ENCODE measurements at regions not wholly inside any gene's neighbourhood (a gene's known extent, or its start where the extent isn't known, plus 50 kb on each side); places are given as distances from the start of the nearest gene placed in this dataset.

DNA sequence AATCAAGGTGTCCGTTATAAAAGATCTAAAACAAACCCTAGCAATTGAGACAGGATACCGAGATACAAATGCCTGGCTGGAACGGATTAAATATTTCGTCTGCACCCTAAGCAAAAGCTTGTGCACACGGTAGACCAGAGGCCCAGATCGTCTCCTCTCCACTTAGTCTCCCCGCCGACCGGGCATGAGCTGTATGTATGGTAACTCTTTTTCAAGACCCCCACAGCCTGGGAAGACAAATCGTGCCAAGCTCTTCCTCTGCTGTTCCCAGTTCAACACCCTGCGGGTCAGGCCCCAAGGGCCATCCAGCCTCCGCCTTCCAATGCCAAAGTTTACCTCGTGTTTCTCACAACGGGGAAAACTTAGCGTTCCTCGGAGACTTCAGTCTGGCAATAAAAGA is 285.7 kb upstream of the GALNT17 start:
- TF ChIP-seq POLR2AphosphoS5 (IDR thresholded peaks at IDR 0.05; ENCODE audit: borderline replicate concordance, low read depth, low read length) (no peak), EZH2 (IDR thresholded peaks at IDR 0.05) (no peak), FOXP2 (optimal IDR thresholded peaks at IDR 0.05; ENCODE audit: control extremely low read depth, extremely low read length, insufficient read depth) (no peak)
- Histone ChIP-seq H3K4me3 (no peak overlapping the region), H3K9ac (ENCODE audit: insufficient read length) (no peak overlapping the region), H3K27ac (peak overlapping the region; percentile 16; the same call in 1 of the 2 replicates), H3K36me3 (ENCODE audit: insufficient read depth, low read length) (no peaks in the 10 kb centered on the region), H3K9me3 (ENCODE audit: low read depth, low read length) (no peaks in the 10 kb centered on the region; the same call in 1 of the 2 replicates)
- no peak for DNase-seq (ENCODE audit: low read depth, low spot score)

DNA sequence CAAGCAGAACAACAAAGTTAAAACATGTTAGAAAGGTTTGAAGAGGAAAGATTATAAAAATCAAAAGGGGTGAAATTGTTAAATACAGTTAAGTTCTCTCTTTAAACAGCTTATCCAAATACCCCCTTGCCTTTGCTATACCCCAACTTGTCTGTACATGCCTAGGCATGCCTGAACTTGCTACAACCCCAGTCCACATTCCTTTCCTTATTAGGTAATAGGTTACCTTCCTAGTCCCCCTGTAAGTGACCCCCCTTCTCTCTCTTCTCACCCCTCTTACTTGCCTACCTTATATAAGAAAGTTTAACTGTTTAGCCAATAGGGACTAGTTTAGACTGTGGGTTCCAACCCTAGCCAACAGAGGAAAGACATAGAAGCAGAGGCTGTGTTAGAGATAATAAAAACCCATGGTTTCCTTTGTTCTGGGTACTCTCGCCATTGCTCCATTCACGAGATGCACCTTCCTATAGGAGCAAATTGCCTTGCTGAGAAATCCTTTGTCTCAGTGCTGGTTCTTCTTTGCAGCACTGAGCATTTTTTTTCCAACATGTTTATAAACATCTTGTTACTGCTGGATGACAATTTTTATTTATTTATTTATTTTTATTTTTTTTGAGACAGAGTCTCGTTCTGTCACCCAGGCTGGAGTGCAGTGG is 282.2 kb upstream of the GALNT17 start:
- no peak overlapping the region for H3K4me3 ChIP-seq
- H3K36me3 ChIP-seq (ENCODE audit: insufficient read depth, low read length) = no peaks in the 10 kb centered on the region
- TF ChIP-seq FOXP2 (optimal IDR thresholded peaks at IDR 0.05; ENCODE audit: control extremely low read depth, extremely low read length, insufficient read depth) (no peak), EZH2 (IDR thresholded peaks at IDR 0.05) (no peak), POLR2AphosphoS5 (IDR thresholded peaks at IDR 0.05; ENCODE audit: borderline replicate concordance, low read depth, low read length) (no peak)
- H3K9ac ChIP-seq (ENCODE audit: insufficient read length) = no peak overlapping the region
- no peak for DNase-seq (ENCODE audit: low read depth, low spot score)
- H3K9me3 ChIP-seq (ENCODE audit: low read depth, low read length) = no peaks in the 10 kb centered on the region
- H3K27ac ChIP-seq = no peak overlapping the region

DNA sequence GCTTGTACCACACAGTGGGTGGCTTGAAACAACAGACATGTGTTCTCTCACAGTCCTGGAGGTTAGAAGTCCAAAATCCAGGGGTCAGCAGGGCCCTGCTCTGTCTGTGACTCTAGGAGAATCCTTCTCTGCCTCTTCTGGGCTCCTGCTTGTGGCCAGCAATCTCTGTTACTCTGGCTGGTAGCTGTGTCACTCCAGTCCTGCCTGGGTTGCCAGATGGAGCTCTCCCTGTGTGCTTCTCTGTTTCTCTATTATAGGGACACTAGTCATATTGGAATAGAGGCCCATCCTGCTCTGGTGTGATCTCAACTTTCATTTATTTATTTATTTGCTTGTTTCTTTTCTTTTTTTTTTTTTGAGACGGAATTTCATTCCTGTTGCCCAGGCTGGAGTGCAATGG is 276.6 kb upstream of the GALNT17 start:
- Histone ChIP-seq H3K27ac (no peak overlapping the region), H3K36me3 (ENCODE audit: insufficient read depth, low read length) (0 out of 2 replicates have a peak, but pooled peaks cover 6% of the 10 kb centered on the region), H3K9me3 (ENCODE audit: low read depth, low read length) (peaks cover 7% of the 10 kb centered on the region; the same call in 1 of the 2 replicates), H3K4me3 (no peak overlapping the region), H3K9ac (ENCODE audit: insufficient read length) (no peak overlapping the region)
- TF ChIP-seq FOXP2 (optimal IDR thresholded peaks at IDR 0.05; ENCODE audit: control extremely low read depth, extremely low read length, insufficient read depth) (no peak), POLR2AphosphoS5 (IDR thresholded peaks at IDR 0.05; ENCODE audit: borderline replicate concordance, low read depth, low read length) (no peak), EZH2 (IDR thresholded peaks at IDR 0.05) (no peak)
- no peak for DNase-seq (ENCODE audit: low read depth, low spot score)

DNA sequence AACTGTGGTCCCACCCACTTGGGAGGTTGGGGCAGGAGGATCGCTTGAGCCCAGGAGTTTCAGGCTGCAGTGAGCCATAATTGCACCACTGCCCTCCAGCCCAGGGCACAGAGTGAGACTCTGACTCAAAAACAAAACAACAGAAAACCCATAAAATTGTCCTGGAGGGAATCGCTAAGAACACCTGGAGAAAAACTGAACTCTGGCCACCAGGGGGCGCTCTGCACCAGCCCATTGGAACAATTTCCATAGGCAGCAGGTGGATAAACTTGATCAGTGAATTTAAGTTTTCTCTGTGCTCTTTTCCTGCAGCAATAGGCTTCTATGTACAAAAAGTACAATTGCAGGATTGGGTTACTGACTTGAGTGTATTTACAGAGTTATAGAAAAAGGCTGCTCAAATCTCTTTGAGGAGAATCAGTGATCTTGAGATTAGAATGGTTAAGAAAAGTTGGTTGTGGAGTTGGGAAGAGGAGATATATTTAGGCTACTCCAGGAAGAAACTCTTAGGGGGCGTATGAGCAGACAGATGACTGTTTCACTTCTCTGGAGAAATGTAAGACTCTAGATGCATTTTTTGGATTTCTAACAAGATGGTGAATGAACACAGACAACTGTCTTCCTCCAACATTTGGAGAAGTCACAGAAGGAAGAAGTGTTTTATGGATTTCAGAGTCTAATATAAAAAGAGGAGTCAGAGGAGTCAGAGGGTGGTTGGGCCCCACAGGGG is 274.9 kb upstream of the GALNT17 start:
- H3K4me3 ChIP-seq = 0 out of 2 replicates have a peak overlapping the region, but pooled peaks have one; percentile 20
- H3K9me3 ChIP-seq (ENCODE audit: low read depth, low read length) = peaks cover 7% of the 10 kb centered on the region; the same call in 1 of the 2 replicates
- DNase-seq (ENCODE audit: low read depth, low spot score) = peak; percentile 91
- H3K27ac ChIP-seq = peak overlapping the region; percentile 97
- H3K9ac ChIP-seq (ENCODE audit: insufficient read length) = peak overlapping the region; percentile 67
- 0 out of 2 replicates have a peak, but pooled peaks cover 6% of the 10 kb centered on the region for H3K36me3 ChIP-seq (ENCODE audit: insufficient read depth, low read length)
- TF ChIP-seq FOXP2 (optimal IDR thresholded peaks at IDR 0.05; ENCODE audit: control extremely low read depth, extremely low read length, insufficient read depth) (no peak), POLR2AphosphoS5 (IDR thresholded peaks at IDR 0.05; ENCODE audit: borderline replicate concordance, low read depth, low read length) (no peak), EZH2 (IDR thresholded peaks at IDR 0.05) (no peak)

DNA sequence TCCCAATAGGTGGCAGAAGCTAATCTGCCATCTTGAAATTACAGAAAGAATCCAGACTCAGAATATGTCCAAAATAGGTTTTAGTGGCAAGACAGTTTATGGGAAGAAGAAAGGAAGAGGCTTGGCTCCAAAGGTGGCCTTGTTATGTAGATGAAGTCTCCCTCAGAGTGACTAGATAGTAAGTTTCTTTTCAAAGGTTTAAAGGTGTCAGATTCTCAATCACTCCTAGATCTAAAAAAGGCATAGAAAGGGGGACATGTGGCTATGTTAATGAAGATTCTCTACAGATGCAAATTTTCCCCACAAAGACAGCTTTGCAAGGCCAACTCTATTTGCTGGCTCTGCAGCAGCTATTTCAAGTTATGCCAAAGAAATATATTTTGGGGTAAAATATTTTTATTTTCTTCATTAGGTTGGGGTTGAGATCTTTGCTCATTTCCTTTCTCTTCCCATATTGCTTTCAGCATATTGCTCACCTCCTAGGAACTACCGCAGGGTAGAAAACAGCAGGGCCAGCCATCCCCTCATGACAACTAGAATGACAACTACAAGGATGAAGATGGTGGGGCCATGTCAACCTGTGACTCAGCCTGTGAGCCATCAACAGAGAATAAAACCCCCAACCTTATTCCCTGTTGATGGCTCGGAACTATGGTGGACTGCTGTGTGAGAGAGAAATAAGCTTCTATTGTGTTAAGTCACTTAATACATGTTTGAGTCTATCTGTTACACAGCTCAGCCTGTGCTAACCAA is 274.0 kb upstream of the GALNT17 start:
- H3K4me3 ChIP-seq = no peak overlapping the region
- peak overlapping the region; percentile 67 for H3K9ac ChIP-seq (ENCODE audit: insufficient read length)

DNA sequence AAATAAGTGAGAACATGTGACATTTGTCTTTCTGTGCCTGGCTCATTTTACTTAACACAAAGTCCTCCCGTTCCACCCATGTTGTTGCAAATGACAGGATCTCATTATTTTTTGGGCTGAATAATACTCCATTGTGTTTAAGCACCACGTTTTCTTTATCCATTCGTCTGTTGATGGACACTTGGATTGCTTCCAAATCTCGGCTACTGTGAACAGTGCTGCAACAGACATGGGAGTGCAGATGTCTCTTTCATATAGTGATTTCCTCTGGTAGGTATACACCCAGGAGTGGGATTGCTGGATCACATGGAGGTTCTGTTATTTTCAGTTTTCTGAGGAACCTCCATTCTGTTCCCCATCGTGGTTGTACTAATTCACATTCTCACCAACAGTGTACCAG is 264.4 kb upstream of the GALNT17 start:
- Histone ChIP-seq H3K27ac (no peak overlapping the region), H3K36me3 (ENCODE audit: insufficient read depth, low read length) (no peaks in the 10 kb centered on the region), H3K9ac (ENCODE audit: insufficient read length) (no peak overlapping the region), H3K4me3 (no peak overlapping the region), H3K9me3 (ENCODE audit: low read depth, low read length) (no peaks in the 10 kb centered on the region)
- TF ChIP-seq FOXP2 (optimal IDR thresholded peaks at IDR 0.05; ENCODE audit: control extremely low read depth, extremely low read length, insufficient read depth) = no peak
- TF ChIP-seq EZH2 (IDR thresholded peaks at IDR 0.05) = no peak
- TF ChIP-seq POLR2AphosphoS5 (IDR thresholded peaks at IDR 0.05; ENCODE audit: borderline replicate concordance, low read depth, low read length) = no peak
- no peak for DNase-seq (ENCODE audit: low read depth, low spot score)

More for the DNA sequence above, 274.0 kb upstream of the GALNT17 start:
- TF ChIP-seq POLR2AphosphoS5 (IDR thresholded peaks at IDR 0.05; ENCODE audit: borderline replicate concordance, low read depth, low read length) = no peak
- no peak for TF ChIP-seq EZH2 (IDR thresholded peaks at IDR 0.05)
- no peak for TF ChIP-seq FOXP2 (optimal IDR thresholded peaks at IDR 0.05; ENCODE audit: control extremely low read depth, extremely low read length, insufficient read depth)
- no peak for DNase-seq (ENCODE audit: low read depth, low spot score)
- H3K36me3 ChIP-seq (ENCODE audit: insufficient read depth, low read length) = 0 out of 2 replicates have a peak, but pooled peaks cover 6% of the 10 kb centered on the region
- H3K27ac ChIP-seq = peak overlapping the region; percentile 97
- H3K9me3 ChIP-seq (ENCODE audit: low read depth, low read length) = peaks cover 7% of the 10 kb centered on the region; the same call in 1 of the 2 replicates

DNA sequence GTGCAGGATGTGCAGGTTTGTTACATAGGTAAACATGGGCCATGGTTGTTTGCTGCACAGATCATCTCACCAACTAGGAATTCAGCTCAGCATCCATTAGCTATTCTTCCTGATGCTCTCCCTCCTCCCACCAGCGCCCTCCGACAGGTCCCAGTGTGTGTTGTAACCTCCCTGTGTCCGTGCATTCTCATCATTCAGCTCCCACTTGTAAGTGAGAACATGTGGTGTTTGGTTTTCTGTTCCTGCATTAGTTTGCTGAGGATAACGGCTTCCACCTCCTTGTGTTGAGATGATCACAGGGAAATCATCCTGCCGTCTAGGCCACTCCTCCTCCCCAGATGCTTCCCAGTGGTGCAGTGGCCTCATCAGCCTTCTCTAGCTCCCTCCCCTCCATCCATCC is 261.6 kb upstream of the GALNT17 start:
- no peak for DNase-seq (ENCODE audit: low read depth, low spot score)
- TF ChIP-seq POLR2AphosphoS5 (IDR thresholded peaks at IDR 0.05; ENCODE audit: borderline replicate concordance, low read depth, low read length) (no peak), FOXP2 (optimal IDR thresholded peaks at IDR 0.05; ENCODE audit: control extremely low read depth, extremely low read length, insufficient read depth) (no peak), EZH2 (IDR thresholded peaks at IDR 0.05) (no peak)
- no peaks in the 10 kb centered on the region for H3K9me3 ChIP-seq (ENCODE audit: low read depth, low read length)
- H3K4me3 ChIP-seq = no peak overlapping the region
- no peak overlapping the region for H3K27ac ChIP-seq
- no peak overlapping the region for H3K9ac ChIP-seq (ENCODE audit: insufficient read length)
- no peaks in the 10 kb centered on the region for H3K36me3 ChIP-seq (ENCODE audit: insufficient read depth, low read length)

DNA sequence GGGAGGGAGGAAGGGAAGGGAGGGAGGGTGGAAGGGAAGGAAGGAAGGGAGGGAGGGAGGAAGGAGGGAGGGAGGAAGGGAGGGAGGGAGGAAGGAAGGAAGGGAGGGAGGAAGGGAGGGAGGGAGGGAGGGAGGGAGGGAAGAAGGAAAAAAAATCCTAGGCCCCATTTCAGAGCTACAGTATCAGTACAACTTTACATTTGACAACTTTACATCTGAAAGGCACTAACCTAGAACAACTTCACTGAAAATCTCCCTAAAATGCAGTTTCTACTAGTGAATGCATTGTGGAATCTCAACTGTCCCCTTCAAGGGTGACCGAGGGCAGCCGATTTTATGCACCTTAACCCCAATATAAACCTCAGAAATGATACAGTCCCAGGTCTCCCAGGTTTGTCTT is 259.8 kb upstream of the GALNT17 start:
- no peak overlapping the region for H3K27ac ChIP-seq
- no peak for DNase-seq (ENCODE audit: low read depth, low spot score)
- H3K9me3 ChIP-seq (ENCODE audit: low read depth, low read length) = no peaks in the 10 kb centered on the region
- H3K36me3 ChIP-seq (ENCODE audit: insufficient read depth, low read length) = no peaks in the 10 kb centered on the region
- H3K4me3 ChIP-seq = no peak overlapping the region
- H3K9ac ChIP-seq (ENCODE audit: insufficient read length) = no peak overlapping the region
- no peak for TF ChIP-seq FOXP2 (optimal IDR thresholded peaks at IDR 0.05; ENCODE audit: control extremely low read depth, extremely low read length, insufficient read depth)

Measured in SK-N-MC (cell line).